ENCODE measurements at regions not wholly inside any gene's neighbourhood (a gene's known extent, or its start where the extent isn't known, plus 50 kb on each side); places are given as distances from the start of the nearest gene placed in this dataset.

GRCh38 chr3:182242489-182242942, 530.8 kb downstream of the SOX2 start:
- no peak overlapping the region for H3K4me3 Mint-ChIP-seq (ENCODE audit: unreplicated experiment)
- no peaks in the 10 kb centered on the region for H3K27me3 Mint-ChIP-seq (ENCODE audit: unreplicated experiment)
- no peaks in the 10 kb centered on the region for H3K9me3 Mint-ChIP-seq (ENCODE audit: unreplicated experiment)
- H3K27ac Mint-ChIP-seq (ENCODE audit: unreplicated experiment): no peak overlapping the region
- no peaks in the 10 kb centered on the region for H3K36me3 Mint-ChIP-seq (ENCODE audit: unreplicated experiment)
- TF ChIP-seq CTCF (IDR thresholded peaks at IDR 0.05): no peak
- H3K4me1 Mint-ChIP-seq (ENCODE audit: unreplicated experiment): no peaks in the 10 kb centered on the region
- DNase-seq (ENCODE audit: extremely low spot score, unreplicated experiment): no peak

GRCh38 chr3:182243625-182244024, 531.9 kb downstream of the SOX2 start:
- Mint-ChIP-seq H3K27me3 (ENCODE audit: unreplicated experiment) (no peaks in the 10 kb centered on the region), H3K9me3 (ENCODE audit: unreplicated experiment) (no peaks in the 10 kb centered on the region), H3K36me3 (ENCODE audit: unreplicated experiment) (no peaks in the 10 kb centered on the region), H3K4me1 (ENCODE audit: unreplicated experiment) (no peaks in the 10 kb centered on the region), H3K4me3 (ENCODE audit: unreplicated experiment) (no peak overlapping the region), H3K27ac (ENCODE audit: unreplicated experiment) (no peak overlapping the region)
- no peak for DNase-seq (ENCODE audit: extremely low spot score, unreplicated experiment)
- TF ChIP-seq CTCF (IDR thresholded peaks at IDR 0.05): no peak

GRCh38 chr3:182244222-182244971, 532.7 kb downstream of the SOX2 start:
- TF ChIP-seq CTCF (IDR thresholded peaks at IDR 0.05): no peak
- H3K4me1 Mint-ChIP-seq (ENCODE audit: unreplicated experiment): no peaks in the 10 kb centered on the region
- no peaks in the 10 kb centered on the region for H3K36me3 Mint-ChIP-seq (ENCODE audit: unreplicated experiment)
- no peak overlapping the region for H3K4me3 Mint-ChIP-seq (ENCODE audit: unreplicated experiment)
- H3K9me3 Mint-ChIP-seq (ENCODE audit: unreplicated experiment): no peaks in the 10 kb centered on the region
- H3K27ac Mint-ChIP-seq (ENCODE audit: unreplicated experiment): no peak overlapping the region
- no peaks in the 10 kb centered on the region for H3K27me3 Mint-ChIP-seq (ENCODE audit: unreplicated experiment)
- DNase-seq (ENCODE audit: extremely low spot score, unreplicated experiment): no peak

- no peaks in the 10 kb centered on the region for H3K4me1 Mint-ChIP-seq (ENCODE audit: unreplicated experiment)
- H3K9me3 Mint-ChIP-seq (ENCODE audit: unreplicated experiment): no peaks in the 10 kb centered on the region
- no peak overlapping the region for H3K4me3 Mint-ChIP-seq (ENCODE audit: unreplicated experiment)
- DNase-seq (ENCODE audit: extremely low spot score, unreplicated experiment): no peak
- H3K27ac Mint-ChIP-seq (ENCODE audit: unreplicated experiment): no peak overlapping the region
- TF ChIP-seq CTCF (IDR thresholded peaks at IDR 0.05): no peak
- no peaks in the 10 kb centered on the region for H3K36me3 Mint-ChIP-seq (ENCODE audit: unreplicated experiment)
- no peaks in the 10 kb centered on the region for H3K27me3 Mint-ChIP-seq (ENCODE audit: unreplicated experiment)
Measured at GRCh38 chr3:182245059-182245458, 533.3 kb downstream of the SOX2 start.

- Mint-ChIP-seq H3K27ac (ENCODE audit: unreplicated experiment) (no peak overlapping the region), H3K4me3 (ENCODE audit: unreplicated experiment) (no peak overlapping the region), H3K36me3 (ENCODE audit: unreplicated experiment) (no peaks in the 10 kb centered on the region), H3K27me3 (ENCODE audit: unreplicated experiment) (no peaks in the 10 kb centered on the region), H3K4me1 (ENCODE audit: unreplicated experiment) (no peaks in the 10 kb centered on the region), H3K9me3 (ENCODE audit: unreplicated experiment) (no peaks in the 10 kb centered on the region)
- no peak for TF ChIP-seq CTCF (IDR thresholded peaks at IDR 0.05)
- no peak for DNase-seq (ENCODE audit: extremely low spot score, unreplicated experiment)
Measured at GRCh38 chr3:182246870-182247269, 535.1 kb downstream of the SOX2 start.

All from osteocyte (in vitro differentiated cells).